GM12872 (cell line): ENCODE measurements at regions not wholly inside any gene's neighbourhood (a gene's known extent, or its start where the extent isn't known, plus 50 kb on each side); places are given as distances from the start of the nearest gene placed in this dataset.

ENCODE experiments used
- CTCF ChIP-seq: IDR thresholded peaks from 3 replicates; pipeline ENCODE4 v1.5.1; 2011; ENCODE audit warnings: low read depth, mild to moderate bottlenecking, low read length, moderate library complexity; ENCODE audit not compliant: insufficient read depth

GRCh38 chr10:121135512-121135911, 284.4 kb downstream of the WDR11 start:
- no peak for TF ChIP-seq CTCF

GRCh38 chr10:121137533-121137932, 286.4 kb downstream of the WDR11 start:
- no peak for TF ChIP-seq CTCF

- no peak for TF ChIP-seq CTCF
Measured at GRCh38 chr10:121138112-121138860, 287.1 kb downstream of the WDR11 start.

- no peak for TF ChIP-seq CTCF
Measured at GRCh38 chr10:121138918-121139317, 287.8 kb downstream of the WDR11 start.

GRCh38 chr10:121148921-121149320, 297.8 kb downstream of the WDR11 start:
- TF ChIP-seq CTCF, result no peak

- no peak for TF ChIP-seq CTCF
Measured at GRCh38 chr10:121152033-121152432, 300.9 kb downstream of the WDR11 start.

- no peak for TF ChIP-seq CTCF
Measured at GRCh38 chr10:121152935-121153334, 301.8 kb downstream of the WDR11 start.
